ENCODE measurements at regions not wholly inside any gene's neighbourhood (a gene's known extent, or its start where the extent isn't known, plus 50 kb on each side); places are given as distances from the start of the nearest gene placed in this dataset.

DNA sequence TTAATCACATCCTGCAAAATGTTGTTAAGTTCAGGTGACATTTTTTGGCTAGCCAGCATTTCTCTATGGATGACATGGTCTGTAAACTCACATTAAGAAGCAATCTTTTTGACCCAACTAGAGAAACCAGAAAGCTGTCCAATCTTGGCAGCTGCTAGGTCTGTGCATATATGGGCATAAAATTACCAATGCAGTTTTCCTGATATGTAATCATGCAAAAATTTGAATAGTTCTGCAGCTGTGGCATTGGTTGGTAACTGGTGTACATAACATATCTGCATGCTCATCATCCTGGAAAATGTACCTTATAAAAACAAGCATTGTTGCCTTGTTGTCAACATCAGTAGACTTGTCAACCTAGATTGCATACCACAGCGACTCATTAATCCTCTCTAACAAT lies 620.0 kb upstream of the LRFN5 start:
- no peak overlapping the region for H2AFZ ChIP-seq (ENCODE audit: low read depth, low read length)
- H3K9me2 ChIP-seq (ENCODE audit: insufficient read depth, low read length): no peaks in the 10 kb centered on the region

DNA sequence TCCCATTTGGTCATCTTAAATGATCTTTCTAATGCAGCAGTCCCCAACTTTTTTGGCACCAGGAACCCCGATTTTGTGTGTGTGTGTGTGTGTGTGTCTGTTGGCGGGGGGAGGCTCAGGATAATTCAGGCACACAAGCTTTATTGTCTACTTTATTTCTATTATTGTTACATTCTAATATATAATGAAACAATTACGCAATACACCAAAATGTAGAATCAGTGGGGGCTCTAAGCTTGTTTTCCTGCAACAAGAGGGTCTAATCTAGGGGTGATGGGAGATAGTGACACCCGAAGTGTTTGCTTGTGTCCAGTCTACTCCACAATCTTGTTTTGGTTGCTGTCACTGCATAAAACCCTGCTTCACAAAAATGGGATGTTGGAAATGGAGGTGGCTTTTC lies 621.1 kb upstream of the LRFN5 start:
- no peak overlapping the region for H3K9ac ChIP-seq (ENCODE audit: low read length)

More for the DNA sequence above, 620.0 kb upstream of the LRFN5 start:
- H3K27ac ChIP-seq (ENCODE audit: low read length): no peak overlapping the region
- no peak overlapping the region for H3K4me3 ChIP-seq (ENCODE audit: low read length)
- H3F3A ChIP-seq (ENCODE audit: insufficient read depth, low read length, poor library complexity, severe bottlenecking): no peaks in the 10 kb centered on the region
- no peaks in the 10 kb centered on the region for H3K36me3 ChIP-seq (ENCODE audit: insufficient read depth, low read length)
- no peaks in the 10 kb centered on the region for H3K27me3 ChIP-seq (ENCODE audit: insufficient read depth, low read depth, low read length)
- TF ChIP-seq SMC3 (conservative IDR thresholded peaks at IDR 0.05; ENCODE audit: poor library complexity) (no peak), RAD21 (conservative IDR thresholded peaks at IDR 0.05) (no peak), POLR2AphosphoS5 (IDR thresholded peaks at IDR 0.05) (no peak), EP300 (conservative IDR thresholded peaks at IDR 0.05; ENCODE audit: poor library complexity, severe bottlenecking) (no peak), EZH2 (IDR thresholded peaks at IDR 0.05; ENCODE audit: borderline replicate concordance, insufficient read depth, low read length, poor library complexity, severe bottlenecking) (no peak), TAF1 (IDR thresholded peaks at IDR 0.05; ENCODE audit: low read depth) (no peak), MXI1 (conservative IDR thresholded peaks at IDR 0.05; ENCODE audit: poor library complexity, severe bottlenecking) (no peak)
- TF ChIP-seq, protein P1, sequence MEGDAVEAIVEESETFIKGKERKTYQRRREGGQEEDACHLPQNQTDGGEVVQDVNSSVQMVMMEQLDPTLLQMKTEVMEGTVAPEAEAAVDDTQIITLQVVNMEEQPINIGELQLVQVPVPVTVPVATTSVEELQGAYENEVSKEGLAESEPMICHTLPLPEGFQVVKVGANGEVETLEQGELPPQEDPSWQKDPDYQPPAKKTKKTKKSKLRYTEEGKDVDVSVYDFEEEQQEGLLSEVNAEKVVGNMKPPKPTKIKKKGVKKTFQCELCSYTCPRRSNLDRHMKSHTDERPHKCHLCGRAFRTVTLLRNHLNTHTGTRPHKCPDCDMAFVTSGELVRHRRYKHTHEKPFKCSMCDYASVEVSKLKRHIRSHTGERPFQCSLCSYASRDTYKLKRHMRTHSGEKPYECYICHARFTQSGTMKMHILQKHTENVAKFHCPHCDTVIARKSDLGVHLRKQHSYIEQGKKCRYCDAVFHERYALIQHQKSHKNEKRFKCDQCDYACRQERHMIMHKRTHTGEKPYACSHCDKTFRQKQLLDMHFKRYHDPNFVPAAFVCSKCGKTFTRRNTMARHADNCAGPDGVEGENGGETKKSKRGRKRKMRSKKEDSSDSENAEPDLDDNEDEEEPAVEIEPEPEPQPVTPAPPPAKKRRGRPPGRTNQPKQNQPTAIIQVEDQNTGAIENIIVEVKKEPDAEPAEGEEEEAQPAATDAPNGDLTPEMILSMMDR (IDR thresholded peaks at IDR 0.05; ENCODE audit: poor library complexity, severe bottlenecking): no peak
- TF ChIP-seq, protein P2, sequence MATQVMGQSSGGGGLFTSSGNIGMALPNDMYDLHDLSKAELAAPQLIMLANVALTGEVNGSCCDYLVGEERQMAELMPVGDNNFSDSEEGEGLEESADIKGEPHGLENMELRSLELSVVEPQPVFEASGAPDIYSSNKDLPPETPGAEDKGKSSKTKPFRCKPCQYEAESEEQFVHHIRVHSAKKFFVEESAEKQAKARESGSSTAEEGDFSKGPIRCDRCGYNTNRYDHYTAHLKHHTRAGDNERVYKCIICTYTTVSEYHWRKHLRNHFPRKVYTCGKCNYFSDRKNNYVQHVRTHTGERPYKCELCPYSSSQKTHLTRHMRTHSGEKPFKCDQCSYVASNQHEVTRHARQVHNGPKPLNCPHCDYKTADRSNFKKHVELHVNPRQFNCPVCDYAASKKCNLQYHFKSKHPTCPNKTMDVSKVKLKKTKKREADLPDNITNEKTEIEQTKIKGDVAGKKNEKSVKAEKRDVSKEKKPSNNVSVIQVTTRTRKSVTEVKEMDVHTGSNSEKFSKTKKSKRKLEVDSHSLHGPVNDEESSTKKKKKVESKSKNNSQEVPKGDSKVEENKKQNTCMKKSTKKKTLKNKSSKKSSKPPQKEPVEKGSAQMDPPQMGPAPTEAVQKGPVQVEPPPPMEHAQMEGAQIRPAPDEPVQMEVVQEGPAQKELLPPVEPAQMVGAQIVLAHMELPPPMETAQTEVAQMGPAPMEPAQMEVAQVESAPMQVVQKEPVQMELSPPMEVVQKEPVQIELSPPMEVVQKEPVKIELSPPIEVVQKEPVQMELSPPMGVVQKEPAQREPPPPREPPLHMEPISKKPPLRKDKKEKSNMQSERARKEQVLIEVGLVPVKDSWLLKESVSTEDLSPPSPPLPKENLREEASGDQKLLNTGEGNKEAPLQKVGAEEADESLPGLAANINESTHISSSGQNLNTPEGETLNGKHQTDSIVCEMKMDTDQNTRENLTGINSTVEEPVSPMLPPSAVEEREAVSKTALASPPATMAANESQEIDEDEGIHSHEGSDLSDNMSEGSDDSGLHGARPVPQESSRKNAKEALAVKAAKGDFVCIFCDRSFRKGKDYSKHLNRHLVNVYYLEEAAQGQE (IDR thresholded peaks at IDR 0.05; ENCODE audit: borderline replicate concordance): no peak
- H3K79me2 ChIP-seq (replicated peaks; ENCODE audit: insufficient read depth, low read length): no peaks in the 10 kb centered on the region
- H3K4me2 ChIP-seq (ENCODE audit: low read length): no peak overlapping the region
- H3K9me3 ChIP-seq (ENCODE audit: low read length): no peaks in the 10 kb centered on the region
- no peak overlapping the region for H3K9ac ChIP-seq (ENCODE audit: low read length)
- H4K20me1 ChIP-seq (ENCODE audit: insufficient read depth): no peaks in the 10 kb centered on the region

More for the DNA sequence above, 621.1 kb upstream of the LRFN5 start:
- H3K9me2 ChIP-seq (ENCODE audit: insufficient read depth, low read length): no peaks in the 10 kb centered on the region
- H3K9me3 ChIP-seq (ENCODE audit: low read length): no peaks in the 10 kb centered on the region
- H3K27ac ChIP-seq (ENCODE audit: low read length): no peak overlapping the region
- no peak overlapping the region for H3K4me2 ChIP-seq (ENCODE audit: low read length)
- H3K36me3 ChIP-seq (ENCODE audit: insufficient read depth, low read length): no peaks in the 10 kb centered on the region
- H3K79me2 ChIP-seq (replicated peaks; ENCODE audit: insufficient read depth, low read length): no peaks in the 10 kb centered on the region
- no peaks in the 10 kb centered on the region for H3F3A ChIP-seq (ENCODE audit: insufficient read depth, low read length, poor library complexity, severe bottlenecking)
- no peak for TF ChIP-seq MXI1 (conservative IDR thresholded peaks at IDR 0.05; ENCODE audit: poor library complexity, severe bottlenecking)
- no peak for TF ChIP-seq SMC3 (conservative IDR thresholded peaks at IDR 0.05; ENCODE audit: poor library complexity)
- TF ChIP-seq, protein P1 (IDR thresholded peaks at IDR 0.05; ENCODE audit: poor library complexity, severe bottlenecking): no peak
- no peak for TF ChIP-seq RAD21 (conservative IDR thresholded peaks at IDR 0.05)
- no peak for TF ChIP-seq POLR2AphosphoS5 (IDR thresholded peaks at IDR 0.05)
- TF ChIP-seq, protein P2 (IDR thresholded peaks at IDR 0.05; ENCODE audit: borderline replicate concordance): no peak
- no peak for TF ChIP-seq TAF1 (IDR thresholded peaks at IDR 0.05; ENCODE audit: low read depth)
- TF ChIP-seq EZH2 (IDR thresholded peaks at IDR 0.05; ENCODE audit: borderline replicate concordance, insufficient read depth, low read length, poor library complexity, severe bottlenecking): no peak
- no peak for TF ChIP-seq EP300 (conservative IDR thresholded peaks at IDR 0.05; ENCODE audit: poor library complexity, severe bottlenecking)
- H3K27me3 ChIP-seq (ENCODE audit: insufficient read depth, low read depth, low read length): no peaks in the 10 kb centered on the region
- H2AFZ ChIP-seq (ENCODE audit: low read depth, low read length): no peak overlapping the region
- no peaks in the 10 kb centered on the region for H4K20me1 ChIP-seq (ENCODE audit: insufficient read depth)
- no peak overlapping the region for H3K4me3 ChIP-seq (ENCODE audit: low read length)

Measured in neural cell (in vitro differentiated cells).